ENCODE measurements at regions not wholly inside any gene's neighbourhood (a gene's known extent, or its start where the extent isn't known, plus 50 kb on each side); places are given as distances from the start of the nearest gene placed in this dataset.
"Not testable (repeated sequence)": the region's sequence is repeated elsewhere in the genome, so short reads cannot be mapped to it uniquely, and the experiment has no call there.

GRCh38 chr3:35439663-35440062, 199.7 kb upstream of the ARPP21 start:
- no peak for DNase-seq

DNA sequence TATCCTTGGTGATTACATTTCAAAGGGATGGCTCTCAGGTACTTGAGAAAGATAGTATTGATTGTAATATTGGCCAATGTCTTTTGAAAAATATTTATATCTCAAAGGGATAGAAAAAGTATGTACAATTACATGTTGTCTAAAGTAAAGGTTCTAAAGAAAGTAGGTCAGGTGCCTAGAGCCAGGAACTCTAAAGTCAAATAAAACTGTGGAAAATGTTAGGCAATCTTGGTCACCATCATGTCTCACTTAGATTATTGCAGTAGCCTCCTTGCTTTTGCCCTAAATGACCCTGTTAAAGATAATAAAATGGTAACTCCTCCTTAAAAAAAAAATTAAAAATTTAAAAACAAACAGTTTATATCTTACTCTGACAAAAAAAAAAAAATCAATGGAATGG, 198.5 kb upstream of the ARPP21 start:
- no peak for DNase-seq

GRCh38 chr3:35446896-35447295, 192.4 kb upstream of the ARPP21 start:
- DNase-seq, result no peak

- no peak for DNase-seq
Observed at GRCh38 chr3:35448121-35448520, 191.2 kb upstream of the ARPP21 start.

- DNase-seq, result no peak
Observed at GRCh38 chr3:35448681-35449080, 190.6 kb upstream of the ARPP21 start.

DNA sequence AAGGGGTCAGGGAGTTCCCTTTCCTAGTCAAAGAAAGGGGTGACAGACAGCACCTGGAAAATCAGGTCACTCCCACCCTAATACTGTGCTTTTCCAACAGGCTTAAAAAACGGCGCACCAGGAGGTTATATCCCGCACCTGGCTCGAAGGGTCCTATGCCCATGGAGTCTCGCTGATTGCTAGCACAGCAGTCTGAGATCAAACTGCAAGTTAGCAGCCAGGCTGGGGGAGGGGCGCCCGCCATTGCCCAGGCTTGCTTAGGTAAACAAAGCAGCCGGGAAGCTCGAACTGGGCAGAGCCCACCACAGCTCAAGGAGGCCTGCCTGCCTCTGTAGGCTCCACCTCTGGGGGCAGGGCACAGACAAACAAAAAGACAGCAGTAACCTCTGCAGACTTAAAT, 184.5 kb upstream of the ARPP21 start:
- not testable (repeated sequence) for DNase-seq

DNA sequence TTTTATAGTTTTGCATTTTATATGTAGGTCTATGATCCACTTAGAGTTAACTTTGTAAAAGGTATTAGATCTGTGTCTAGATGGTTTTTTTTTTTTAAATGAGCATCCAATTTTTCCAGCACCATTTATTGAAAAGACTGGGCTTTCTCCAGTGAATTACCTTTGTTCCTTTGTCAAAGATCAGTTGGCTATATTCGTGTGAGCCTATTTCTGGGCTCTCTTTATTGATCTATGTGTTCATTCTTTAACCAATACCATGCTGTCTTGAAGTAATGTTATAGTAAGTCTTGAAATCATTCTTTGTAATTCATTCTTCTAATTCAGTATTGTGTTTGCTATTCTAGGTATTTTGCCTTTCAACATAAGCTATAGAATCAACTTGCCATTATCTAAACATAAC, 165.4 kb upstream of the ARPP21 start:
- DNase-seq, result no peak

GRCh38 chr3:35482566-35482965, 156.8 kb upstream of the ARPP21 start:
- not testable (repeated sequence) for DNase-seq

- DNase-seq, result no peak
Observed at GRCh38 chr3:35483131-35483530, 156.2 kb upstream of the ARPP21 start.

- DNase-seq, result no peak
Observed at GRCh38 chr3:35484929-35485530, 154.3 kb upstream of the ARPP21 start.

DNA sequence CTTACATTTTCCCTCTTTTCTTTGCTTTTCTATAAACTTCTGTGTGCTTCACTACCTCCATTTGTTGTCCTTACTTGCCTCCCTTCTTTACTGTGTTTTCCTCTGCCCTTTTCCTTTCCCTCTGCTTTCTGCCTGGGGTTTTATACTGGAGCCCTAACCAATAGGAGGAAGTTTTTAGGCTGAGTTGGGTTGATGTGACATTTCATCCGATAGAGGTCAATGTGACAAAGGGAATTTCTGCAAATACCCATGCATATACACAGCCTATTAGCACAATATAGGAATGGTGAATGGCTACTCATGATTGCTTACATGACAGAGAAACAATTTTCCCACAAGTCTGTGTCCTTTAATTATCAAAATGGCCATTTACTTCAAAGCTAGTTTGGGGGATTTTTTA, 153.0 kb upstream of the ARPP21 start:
- no peak for DNase-seq

DNA sequence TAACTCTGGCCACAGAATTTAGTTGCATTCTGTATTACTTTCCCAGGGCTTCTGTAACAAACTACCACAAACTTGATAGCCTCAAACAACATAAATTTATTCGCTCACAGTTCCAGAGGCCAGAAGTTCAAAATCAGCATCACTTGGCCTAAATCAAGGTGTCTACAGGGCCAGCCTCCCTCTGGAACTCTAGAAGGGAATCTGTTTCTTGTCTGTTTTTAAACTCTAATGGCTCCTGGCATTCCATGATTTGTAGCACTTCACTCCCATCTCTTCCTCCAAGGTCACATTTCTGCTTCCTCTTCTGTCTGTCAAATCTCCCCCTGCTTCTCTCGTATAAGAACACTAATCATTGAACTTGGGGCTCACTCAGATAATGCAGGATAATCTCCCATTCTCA, 151.9 kb upstream of the ARPP21 start:
- no peak for DNase-seq

DNA sequence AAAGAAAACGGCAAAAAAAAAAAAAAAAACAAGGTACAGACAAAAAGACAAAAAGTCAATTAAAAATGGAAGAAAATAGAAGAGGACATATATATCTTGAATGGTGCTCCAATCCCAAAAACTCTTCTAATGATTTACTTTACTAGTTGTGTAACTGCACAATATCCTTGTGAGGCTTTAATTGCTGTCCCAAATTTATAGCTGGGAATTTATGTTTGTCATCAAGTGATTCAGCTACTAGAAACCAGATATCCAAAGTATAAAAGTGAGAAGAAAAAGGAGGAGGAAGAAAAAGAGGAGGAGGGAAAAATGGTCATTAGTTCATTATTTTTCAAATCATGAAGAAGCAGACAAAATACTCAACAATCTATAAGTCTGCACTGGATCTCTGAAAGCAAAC, 150.8 kb upstream of the ARPP21 start:
- DNase-seq, result no peak

GRCh38 chr3:35492841-35493240, 146.5 kb upstream of the ARPP21 start:
- no peak for DNase-seq

GRCh38 chr3:35498506-35499210, 140.7 kb upstream of the ARPP21 start:
- no peak for DNase-seq

GRCh38 chr3:35500641-35501350, 138.5 kb upstream of the ARPP21 start:
- DNase-seq, result no peak

DNA sequence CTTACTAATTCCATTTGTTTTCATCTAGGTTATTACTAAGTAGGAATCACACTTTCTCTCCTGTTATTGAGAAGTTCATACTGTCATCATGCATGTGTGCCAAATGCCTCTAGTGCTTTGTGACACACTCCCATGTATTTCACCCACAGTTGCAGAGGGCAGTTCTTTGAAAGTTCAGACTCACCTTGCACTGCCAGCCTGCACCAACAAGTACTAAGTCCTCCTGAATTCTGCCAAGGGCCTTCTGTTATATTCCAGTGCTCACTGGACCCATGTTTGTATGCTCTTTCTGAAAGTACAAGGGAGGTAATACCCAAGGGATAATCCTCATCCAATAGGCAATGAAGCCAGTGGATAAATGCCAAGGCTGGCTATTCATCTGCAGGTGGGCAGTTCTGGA, 136.6 kb upstream of the ARPP21 start:
- no peak for DNase-seq

DNA sequence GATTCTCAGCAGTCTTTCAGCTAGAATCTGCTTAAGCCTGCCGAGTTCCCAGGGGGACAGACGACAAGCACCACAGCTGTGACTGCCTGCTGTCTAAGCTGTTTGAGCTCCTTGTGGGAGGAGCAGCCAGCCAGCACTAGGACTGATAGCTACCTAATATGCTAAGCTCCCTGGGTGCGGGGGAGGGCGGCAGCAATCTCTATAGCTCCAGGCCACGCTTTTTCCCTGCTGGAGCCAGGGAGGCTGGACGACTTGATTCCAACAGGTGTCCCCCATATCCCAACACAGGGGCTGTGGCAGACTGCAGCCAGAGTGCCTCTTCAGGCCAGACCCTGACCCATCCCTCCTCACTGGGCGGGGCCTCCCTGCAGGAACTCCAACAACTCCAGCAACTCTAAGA, 134.1 kb upstream of the ARPP21 start:
- DNase-seq, result no peak

DNA sequence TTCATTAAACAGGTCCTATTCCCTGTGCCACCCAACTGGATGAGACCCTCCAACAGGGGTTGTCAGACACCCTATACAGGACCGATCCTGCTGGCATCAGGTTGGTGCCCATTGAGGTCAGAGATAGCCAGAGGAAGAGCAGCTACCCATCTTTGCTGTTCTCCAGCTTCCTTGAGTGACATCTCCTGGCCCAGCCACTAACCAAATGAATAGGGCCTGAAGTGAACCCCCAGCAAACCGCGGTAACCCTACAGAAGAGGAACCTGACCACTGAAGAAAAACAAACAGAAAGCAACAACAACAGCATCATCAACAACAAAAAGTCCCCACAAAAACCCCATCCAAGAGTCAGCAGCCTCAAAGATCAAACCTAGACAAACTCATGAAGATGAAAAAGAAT, 133.6 kb upstream of the ARPP21 start:
- DNase-seq, result no peak

DNA sequence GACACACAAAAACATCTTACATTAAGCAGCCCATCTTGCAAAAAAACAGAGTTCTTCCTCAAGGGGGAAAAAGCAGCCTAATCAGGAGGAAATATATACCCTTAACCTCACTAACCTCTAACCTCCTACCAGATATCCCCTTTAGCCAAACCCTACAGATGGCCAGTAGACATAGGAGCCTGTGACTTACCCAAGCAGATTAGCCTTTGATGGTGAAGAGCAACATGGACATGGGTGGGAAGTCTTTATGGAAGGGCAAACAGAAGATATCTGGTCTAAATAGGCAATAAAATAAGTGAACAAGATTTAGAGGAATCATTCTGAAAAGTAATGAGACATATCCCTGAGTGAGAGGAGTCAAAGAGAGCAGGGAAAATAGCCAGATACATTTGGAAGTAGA, 119.4 kb upstream of the ARPP21 start:
- DNase-seq, result no peak

DNA sequence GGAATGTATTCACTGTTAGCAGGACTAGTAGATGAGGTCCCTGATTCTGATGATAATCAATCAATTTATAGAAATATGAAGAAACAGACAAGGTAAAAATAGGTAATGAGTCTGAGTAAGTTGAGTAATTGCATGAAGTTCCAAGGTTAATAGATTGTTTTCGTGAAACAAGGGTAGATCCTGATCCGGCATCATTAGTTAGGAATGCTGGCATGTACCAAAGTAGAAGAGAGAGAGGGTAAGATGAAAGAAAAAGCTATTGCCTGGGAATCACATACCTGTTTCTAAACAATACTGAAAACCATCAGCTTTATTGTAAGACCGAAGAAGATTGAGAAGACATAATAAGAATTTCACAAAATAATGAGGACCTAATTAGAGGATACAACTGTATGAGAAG, 118.1 kb upstream of the ARPP21 start:
- DNase-seq, result no peak

GRCh38 chr3:35522450-35522849, 116.9 kb upstream of the ARPP21 start:
- DNase-seq, result no peak

GRCh38 chr3:35523074-35523473, 116.3 kb upstream of the ARPP21 start:
- DNase-seq, result no peak

- DNase-seq, result no peak
Observed at GRCh38 chr3:35523838-35524237, 115.5 kb upstream of the ARPP21 start.

All from inflammatory macrophage treated with lipopolysaccharide for 4 hours (primary cell).